GM13977 (cell line): ENCODE measurements at regions not wholly inside any gene's neighbourhood (a gene's known extent, or its start where the extent isn't known, plus 50 kb on each side); places are given as distances from the start of the nearest gene placed in this dataset.

ENCODE experiments used
- DNase-seq: peaks from one replicate; pipeline ENCODE4 v3.0.0; 2012; ENCODE audit warnings: low spot score
- in situ Hi-C: fragments of 300-500 bp; cut with MboI; formaldehyde crosslinking; loops from one replicate; pipeline ENCODE4 v1.12.0; 2022; ENCODE audit warnings: low sequenced_read_pairs, low pct_unique_long_range_greater_than_20kb, mixed read lengths, inconsistent platforms; ENCODE audit not compliant: unreplicated experiment
- TF ChIP-seq, protein P1 (sequence below): IDR thresholded peaks from 2 replicates; pipeline ENCODE4 v1.5.1; 2012; ENCODE audit warnings: mild to moderate bottlenecking, control low read depth; ENCODE audit not compliant: insufficient read depth; ENCODE audit errors: extremely low read depth, missing control alignments

DNA sequence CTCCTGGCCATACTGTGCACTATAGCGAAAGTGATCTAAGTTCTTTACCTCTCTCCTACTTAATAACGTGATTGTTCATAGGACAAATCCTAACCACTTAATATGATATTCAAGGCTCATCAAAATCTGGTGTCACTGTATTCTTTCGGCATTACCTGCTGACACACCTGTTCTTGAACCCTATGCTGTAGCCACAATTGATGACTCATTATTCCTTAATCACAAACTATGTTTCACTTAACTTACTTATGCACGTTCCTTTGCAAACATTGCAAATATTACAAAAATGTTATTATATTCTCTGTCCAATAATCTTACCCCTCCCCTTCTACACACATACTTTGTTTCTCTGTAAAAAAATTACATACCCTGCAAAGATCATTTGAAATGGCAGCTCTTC is 158.1 kb upstream of the ADRA1B start:
- TF ChIP-seq, protein P1, sequence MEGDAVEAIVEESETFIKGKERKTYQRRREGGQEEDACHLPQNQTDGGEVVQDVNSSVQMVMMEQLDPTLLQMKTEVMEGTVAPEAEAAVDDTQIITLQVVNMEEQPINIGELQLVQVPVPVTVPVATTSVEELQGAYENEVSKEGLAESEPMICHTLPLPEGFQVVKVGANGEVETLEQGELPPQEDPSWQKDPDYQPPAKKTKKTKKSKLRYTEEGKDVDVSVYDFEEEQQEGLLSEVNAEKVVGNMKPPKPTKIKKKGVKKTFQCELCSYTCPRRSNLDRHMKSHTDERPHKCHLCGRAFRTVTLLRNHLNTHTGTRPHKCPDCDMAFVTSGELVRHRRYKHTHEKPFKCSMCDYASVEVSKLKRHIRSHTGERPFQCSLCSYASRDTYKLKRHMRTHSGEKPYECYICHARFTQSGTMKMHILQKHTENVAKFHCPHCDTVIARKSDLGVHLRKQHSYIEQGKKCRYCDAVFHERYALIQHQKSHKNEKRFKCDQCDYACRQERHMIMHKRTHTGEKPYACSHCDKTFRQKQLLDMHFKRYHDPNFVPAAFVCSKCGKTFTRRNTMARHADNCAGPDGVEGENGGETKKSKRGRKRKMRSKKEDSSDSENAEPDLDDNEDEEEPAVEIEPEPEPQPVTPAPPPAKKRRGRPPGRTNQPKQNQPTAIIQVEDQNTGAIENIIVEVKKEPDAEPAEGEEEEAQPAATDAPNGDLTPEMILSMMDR, result no peak
- in situ Hi-C loops, result no loop called here
- no peak for DNase-seq

DNA sequence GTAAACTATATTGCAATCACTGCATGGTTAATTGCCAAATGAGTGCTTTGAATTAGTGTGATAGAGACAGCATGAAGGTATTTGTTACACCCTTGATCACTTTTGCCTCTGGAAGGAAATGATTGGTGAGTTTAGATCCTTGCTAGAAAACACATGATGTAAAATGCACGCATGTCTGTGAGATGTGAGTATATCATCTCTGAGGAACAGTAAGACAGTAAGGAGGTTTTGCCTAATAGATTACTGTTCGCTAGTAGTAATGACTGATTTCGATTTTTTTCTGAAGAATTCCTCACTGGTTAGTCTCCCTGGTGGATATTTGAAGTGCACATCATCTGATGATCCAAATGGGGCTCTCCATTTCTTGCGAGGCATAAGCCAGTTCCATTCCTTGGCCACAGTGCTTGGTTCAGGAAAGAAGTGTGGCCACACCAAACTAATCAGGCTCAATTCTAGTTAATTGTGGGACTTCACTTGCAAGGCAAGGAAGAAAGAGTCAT is 156.4 kb upstream of the ADRA1B start:
- in situ Hi-C loops, result no loop called here
- TF ChIP-seq, protein P1, result no peak
- DNase-seq, result no peak

DNA sequence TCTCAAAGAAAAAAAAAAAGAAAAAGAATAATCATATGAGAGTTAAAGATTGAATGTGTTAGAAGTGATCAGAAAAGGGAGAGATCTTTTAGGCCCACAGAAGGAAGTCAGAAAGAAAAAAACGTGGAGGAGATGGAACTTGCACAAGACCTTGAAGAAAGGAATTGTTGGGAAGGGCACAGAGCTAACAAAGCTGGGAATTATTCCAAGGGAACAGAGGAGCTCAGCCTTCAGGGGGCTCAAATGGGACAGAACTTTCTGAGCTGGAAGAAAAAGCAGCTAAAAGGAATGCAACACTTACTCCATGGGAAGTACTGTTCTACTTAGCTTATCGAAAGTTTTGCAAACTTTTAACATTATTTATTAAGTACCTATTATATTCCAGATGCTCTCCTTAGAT is 153.4 kb upstream of the ADRA1B start:
- in situ Hi-C loops, result no loop called here
- DNase-seq, result no peak
- TF ChIP-seq, protein P1, result no peak

DNA sequence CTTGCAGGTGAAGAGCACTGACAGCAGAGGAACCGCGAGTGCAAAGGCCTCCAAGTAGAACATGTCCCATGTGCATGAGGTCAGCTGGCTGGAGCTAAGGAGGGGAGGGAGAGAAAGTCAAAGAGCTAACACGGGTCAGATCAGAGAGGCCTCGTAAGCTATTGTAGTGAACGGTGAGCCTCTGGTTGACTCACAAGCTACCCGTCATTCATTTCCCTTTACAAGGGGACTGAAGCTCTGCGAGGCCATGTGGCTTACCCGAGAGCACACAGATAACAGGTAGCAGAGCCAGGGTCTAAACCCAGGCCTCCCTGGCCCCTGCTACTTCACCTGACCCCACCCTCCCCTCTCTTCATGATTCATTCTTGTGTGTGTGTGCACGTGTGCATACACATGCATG is 152.7 kb upstream of the ADRA1B start:
- no peak for DNase-seq
- in situ Hi-C loops, result no loop called here
- TF ChIP-seq, protein P1, result no peak

DNA sequence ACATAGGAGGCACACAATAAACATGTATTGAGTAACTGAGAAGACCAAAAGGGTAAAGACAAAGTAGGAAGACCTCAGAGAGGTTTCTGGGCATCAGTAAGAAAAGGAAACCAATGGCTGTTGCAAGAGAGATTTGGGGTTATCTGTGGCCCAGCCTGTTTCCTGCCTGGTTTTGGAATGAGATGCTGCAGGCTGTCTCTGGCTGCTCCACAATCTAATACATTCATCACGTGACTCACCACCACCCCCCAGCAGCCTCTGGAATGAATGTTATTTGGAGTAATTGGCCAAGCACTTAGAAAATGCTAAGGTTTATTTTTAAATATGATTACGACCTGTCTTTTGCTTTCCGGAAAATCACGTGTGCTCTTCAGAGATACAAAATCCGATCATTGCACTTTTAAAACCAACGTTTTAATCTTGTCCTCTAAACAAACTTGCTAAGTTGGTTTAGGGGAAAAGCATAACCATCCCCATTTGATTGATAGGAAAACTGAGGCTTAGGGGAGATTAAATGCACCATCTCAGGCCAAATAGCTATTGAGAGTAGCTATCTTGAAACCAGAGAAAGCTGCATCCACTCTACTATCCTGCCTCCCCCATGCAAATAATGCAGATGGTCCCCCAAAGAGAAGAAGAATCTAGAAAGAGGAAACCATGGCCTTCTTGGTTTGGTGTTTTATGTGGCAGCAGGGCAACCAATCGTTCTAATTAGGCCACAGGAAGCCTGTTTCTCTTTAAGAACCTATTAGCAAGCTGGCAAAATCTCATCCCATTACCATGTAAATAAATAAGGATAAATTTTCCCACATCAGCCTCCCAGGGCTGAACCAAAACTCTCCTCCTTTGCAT is 151.8 kb upstream of the ADRA1B start:
- in situ Hi-C loops, result no loop called here
- TF ChIP-seq, protein P1, result no peak
- no peak for DNase-seq

DNA sequence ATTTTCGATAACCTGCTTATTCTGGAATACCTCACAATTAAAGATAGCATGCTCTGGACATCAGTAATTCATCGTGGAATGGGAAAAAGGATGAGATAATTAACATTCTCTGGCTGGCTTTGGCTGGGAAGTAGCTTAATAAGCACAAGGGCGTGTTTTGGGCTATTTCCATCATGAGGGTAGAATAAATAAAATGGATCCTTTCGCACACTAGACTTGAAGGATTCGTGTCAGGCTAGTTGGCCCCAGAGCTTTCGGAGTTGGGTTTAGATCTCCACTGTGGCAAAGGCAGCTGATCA is 151.2 kb upstream of the ADRA1B start:
- in situ Hi-C loops, result no loop called here
- no peak for DNase-seq
- TF ChIP-seq, protein P1, result no peak
